Mammary epithelial cell (primary cell): ENCODE measurements at regions not wholly inside any gene's neighbourhood (a gene's known extent, or its start where the extent isn't known, plus 50 kb on each side); places are given as distances from the start of the nearest gene placed in this dataset.

Source experiments
- EZH2 ChIP-seq: IDR thresholded peaks from 2 replicates; pipeline ENCODE4 v1.6.1; 2012; ENCODE audit warnings: low read length, inconsistent platforms, borderline replicate concordance
- TF ChIP-seq, protein P1 (sequence below), 2 donors: IDR thresholded peaks in 1 of 2; conservative IDR thresholded peaks in 1 of 2; 2 replicates each; pipeline ENCODE4 v1.5.1; 2011 to 2012; ENCODE audit warnings: inconsistent platforms in 2 of 2, low read length in 2 of 2, mild to moderate bottlenecking in 2 of 2, control low read depth in 1 of 2, low read depth in 1 of 2; ENCODE audit not compliant: insufficient read depth in 1 of 2; ENCODE audit errors: extremely low read depth in 1 of 2

DNA sequence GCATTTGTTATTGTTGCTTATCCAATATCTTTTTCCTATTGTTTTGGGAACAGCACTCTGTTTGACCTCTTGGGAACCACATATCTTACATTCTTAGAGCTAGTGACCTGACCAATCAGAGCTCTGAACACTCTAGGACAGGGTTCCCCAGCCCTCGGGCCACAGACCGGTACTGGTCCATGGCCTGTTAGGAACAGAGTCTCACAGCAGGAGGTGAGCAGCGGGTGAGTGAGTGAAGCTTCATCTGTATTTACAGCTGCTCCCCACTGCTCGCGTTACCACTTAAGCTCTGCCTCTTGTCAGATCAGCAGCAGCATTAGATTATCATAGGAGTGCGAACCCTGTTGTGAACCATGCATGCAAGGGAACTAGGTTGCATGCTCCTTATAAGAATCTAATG lies 226.0 kb upstream of the TSHZ2 start:
- TF ChIP-seq, protein P1, sequence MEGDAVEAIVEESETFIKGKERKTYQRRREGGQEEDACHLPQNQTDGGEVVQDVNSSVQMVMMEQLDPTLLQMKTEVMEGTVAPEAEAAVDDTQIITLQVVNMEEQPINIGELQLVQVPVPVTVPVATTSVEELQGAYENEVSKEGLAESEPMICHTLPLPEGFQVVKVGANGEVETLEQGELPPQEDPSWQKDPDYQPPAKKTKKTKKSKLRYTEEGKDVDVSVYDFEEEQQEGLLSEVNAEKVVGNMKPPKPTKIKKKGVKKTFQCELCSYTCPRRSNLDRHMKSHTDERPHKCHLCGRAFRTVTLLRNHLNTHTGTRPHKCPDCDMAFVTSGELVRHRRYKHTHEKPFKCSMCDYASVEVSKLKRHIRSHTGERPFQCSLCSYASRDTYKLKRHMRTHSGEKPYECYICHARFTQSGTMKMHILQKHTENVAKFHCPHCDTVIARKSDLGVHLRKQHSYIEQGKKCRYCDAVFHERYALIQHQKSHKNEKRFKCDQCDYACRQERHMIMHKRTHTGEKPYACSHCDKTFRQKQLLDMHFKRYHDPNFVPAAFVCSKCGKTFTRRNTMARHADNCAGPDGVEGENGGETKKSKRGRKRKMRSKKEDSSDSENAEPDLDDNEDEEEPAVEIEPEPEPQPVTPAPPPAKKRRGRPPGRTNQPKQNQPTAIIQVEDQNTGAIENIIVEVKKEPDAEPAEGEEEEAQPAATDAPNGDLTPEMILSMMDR (conservative IDR thresholded peaks at IDR 0.05 in 1 of 2, IDR thresholded peaks at IDR 0.05 in 1 of 2; ENCODE audit: extremely low read depth in 1 of 2, insufficient read depth in 1 of 2, low read depth in 1 of 2, low read length in 2 of 2): no peak
- no peak for TF ChIP-seq EZH2
